SK-N-DZ (cell line): ENCODE measurements at regions not wholly inside any gene's neighbourhood (a gene's known extent, or its start where the extent isn't known, plus 50 kb on each side); places are given as distances from the start of the nearest gene placed in this dataset.
A peak's percentile ranks its signal among the peaks of the same experiment; 100 is the strongest.
"Not testable (repeated sequence)": the region's sequence is repeated elsewhere in the genome, so short reads cannot be mapped to it uniquely, and the experiment has no call there.

Experiments used
- DNase-seq: peaks from one replicate; pipeline ENCODE4 v3.0.0-alpha.2; 2015; ENCODE audit warnings: low spot score

DNA sequence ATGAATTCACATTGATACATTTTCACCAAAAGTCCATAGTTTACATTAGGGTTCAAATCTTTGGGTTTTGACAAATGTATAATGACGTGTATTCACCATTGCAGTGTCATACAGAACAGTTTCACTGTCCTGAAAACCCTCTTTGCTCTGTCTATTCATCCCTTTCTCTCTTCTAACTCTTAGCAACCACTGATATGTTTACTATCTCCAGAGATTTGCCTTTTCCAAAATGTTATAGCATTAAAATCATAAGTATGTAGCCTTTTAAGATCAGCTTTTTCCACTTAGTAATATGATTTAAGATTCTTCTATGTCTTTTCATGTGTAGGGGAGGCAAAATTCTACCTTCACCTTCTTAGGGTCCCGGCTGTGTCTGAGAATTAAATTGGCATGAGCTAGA lies 203.8 kb downstream of the TPRG1 start:
- DNase-seq: no peak

DNA sequence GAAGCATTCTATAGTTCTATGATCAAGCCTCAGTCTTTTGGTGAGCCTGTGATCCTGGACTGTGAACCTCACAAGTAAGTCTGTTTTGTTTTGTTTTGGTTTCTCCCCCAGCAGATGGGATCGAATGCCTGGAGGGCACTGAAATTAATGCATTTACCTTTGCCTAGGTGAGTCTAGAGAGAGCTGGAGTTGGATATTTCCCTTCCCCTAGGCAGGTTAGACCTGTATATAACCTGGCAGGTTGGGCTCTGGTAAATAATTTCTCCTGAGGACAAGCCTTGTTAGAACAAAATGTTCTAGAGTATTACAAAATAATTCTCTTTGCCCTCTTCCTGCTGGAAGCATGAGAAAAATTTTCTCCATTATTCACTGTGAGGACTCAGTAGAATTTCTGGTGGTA lies 211.9 kb downstream of the TPRG1 start:
- DNase-seq: no peak

DNA sequence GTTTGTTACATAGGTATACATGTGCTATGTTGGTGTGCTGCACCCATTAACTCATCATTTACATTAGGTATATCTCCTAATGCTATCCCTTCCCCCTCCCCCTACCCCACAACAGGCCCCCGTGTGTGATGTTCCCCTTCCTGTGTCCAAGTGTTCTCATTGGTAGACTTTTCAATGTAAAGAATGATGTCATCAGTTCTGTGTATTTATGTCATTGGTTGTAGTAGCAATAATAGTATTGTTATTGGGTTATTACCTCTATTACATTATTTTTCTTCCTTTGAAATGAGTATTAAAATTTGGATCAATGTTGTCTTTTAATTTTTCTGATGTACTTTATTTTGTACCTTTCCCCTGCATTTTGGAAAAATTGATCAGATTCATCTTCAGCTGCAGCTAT lies 214.1 kb downstream of the TPRG1 start:
- DNase-seq: not testable (repeated sequence)

DNA sequence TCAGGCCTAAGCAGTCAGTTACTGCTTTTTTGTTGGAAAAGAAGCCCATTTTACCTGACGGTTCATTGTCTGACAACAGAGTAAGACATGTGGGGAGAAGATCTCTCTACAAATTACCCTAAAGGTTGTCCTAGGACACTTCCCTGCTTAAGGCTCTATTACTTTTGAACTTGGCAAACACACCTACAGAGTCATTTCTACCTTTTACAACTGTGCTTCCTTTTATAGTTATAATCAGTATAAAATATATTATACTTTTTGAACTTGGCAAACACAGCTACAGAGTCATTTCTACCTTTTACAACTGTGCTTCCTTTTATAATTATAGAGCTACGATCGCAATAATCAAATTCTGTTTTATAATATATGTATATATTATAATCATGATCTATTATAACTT lies 215.0 kb downstream of the TPRG1 start:
- DNase-seq: no peak

DNA sequence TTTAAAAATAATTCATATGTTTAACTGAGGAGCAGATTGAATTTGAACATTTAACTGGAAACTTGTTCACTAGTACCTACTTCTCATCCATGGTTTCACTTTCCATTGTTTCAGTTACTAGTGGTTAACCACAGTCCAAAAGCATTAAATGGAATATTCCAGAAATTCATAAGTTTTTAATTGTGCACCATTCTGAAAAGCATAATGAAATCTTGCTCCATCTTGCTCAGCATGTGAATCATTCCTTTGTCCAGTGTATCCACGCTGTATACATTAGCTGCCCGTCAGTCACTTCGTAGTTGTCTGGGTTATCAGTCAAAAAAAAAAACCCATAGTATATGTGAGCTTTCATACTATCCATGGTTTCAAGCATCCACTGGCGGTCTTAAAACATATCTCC lies 217.6 kb downstream of the TPRG1 start:
- no peak for DNase-seq

DNA sequence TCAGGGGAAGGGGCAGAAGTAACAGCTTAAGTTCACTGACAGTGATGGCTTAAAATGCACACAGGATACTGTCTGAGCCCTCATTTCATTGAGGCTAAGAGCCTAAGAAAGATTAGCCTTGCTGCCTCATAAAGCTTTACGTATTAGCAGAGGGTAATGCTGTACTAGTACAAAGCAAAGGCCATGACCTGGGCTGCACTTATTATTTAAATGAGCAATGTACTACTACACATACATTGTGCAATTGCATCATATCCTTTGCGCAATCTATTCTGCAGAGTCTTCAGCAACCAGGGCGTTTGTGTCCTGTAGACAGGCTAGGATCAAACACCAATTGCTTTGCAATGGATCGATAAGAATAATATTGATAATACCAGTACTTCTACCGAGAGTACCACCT lies 221.8 kb downstream of the TPRG1 start:
- DNase-seq: no peak

DNA sequence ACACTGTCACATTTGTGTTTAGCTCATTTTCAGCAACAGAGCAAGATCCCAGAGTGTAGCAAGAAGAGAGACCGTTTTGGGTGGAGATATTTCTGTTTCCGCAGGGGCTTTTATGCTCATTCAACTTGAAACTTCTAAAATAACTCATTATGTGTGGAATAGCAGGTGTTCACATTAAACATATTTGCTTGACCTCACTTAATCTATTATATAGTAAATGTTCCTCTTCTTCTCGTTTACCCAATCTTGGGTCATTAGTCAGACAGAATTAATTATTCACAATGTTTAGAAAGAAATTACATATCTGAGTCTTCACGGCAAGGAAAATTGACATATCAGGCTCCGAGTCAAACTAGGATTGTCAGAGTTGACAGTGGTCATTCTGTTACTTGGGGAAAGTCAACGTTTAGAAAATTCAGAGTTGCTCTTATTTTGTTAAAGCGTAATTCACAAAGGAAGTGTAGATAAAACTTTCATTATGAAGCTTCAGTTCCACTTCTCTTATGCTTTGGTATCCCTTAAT lies 222.9 kb downstream of the TPRG1 start:
- no peak for DNase-seq

DNA sequence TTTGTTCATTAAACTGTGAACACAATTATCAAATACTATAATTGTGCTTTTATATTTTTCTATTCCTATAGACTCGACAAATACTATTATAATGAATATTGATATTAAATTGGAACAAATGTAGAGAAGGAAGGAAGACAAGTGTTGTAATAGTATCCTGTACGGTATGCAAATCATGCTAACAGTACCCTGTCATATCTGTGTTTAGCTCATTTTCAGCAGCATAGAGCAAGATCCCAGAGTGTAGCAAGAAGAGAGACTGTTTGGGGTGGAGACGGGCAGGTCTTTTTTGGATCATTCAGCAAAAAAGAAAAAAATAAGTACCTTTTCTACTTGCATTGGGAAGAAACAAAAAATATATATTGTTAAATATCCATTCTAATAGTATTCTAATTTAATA lies 224.1 kb downstream of the TPRG1 start:
- DNase-seq: no peak

DNA sequence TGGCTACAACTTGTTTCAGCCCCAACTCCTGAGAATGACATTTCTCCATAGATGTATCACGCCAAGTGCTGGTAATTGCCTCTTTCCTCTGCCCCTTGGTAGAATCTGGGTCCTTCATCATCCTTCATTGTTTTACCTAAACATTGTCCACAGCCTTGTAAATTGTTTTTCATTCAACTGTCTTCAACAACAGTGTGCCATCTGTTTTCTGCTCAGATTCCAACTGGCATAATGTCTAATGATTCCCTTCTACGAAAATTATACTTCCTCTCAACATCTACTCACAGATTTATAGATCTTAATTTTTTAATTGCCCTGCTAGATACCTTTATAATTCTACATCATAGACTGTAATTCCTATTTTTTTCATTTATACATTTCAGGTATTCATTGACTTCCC lies 226.9 kb downstream of the TPRG1 start:
- DNase-seq: no peak

DNA sequence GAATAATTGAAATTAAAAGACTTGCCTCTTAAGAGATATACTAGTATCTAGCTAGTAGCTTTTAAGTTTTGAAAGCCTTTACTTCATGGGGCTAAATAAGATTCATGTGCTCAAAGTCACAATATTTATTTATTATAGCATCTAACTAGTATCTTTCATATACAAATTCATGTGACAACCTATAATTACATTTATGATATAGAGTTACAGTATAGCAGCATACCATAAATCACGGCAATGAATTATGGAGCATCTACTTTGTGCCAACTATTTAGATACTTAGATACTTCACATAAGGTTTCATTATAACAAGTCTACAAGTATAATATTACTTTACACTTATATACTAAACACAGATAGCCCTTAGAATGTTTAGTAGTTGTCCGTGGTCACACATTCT lies 229.4 kb downstream of the TPRG1 start:
- no peak for DNase-seq

DNA sequence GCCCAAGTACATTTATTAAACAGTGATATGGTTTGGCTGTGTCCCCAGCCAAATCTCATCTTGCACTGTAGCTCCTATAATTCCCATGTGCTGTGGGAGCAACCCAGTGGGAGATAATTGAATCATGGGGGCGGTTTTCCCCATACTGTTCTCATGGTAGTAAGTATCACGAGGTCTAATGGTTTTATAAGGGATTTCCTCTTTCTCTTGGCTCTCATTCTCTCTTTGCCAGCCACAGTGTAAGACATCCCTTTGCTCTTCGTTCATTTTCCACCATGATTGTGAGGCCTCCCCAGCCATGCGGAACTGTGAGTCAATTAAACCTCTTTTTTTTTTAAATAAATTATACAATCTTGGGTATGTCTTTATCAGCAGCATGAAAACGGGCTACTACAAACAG lies 228.0 kb upstream of the TP63 start:
- DNase-seq: no peak

DNA sequence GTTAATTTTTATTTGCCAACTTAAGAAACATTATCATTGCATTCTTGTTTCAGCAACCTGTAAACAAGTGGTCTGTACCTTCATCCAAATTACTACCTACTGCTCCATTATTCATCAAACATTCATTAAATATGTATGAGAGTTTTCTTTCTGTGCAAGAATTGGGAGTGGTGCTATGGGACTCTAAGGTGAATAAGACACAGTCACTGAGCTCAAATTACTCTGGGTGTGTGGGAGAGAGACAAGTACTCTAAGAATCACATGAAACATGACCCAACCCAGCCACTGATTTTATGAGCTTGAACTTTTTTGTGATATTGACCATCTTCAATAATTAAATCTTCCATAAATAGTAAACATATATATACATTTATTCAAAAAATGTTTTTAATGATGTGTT lies 227.2 kb upstream of the TP63 start:
- no peak for DNase-seq

DNA sequence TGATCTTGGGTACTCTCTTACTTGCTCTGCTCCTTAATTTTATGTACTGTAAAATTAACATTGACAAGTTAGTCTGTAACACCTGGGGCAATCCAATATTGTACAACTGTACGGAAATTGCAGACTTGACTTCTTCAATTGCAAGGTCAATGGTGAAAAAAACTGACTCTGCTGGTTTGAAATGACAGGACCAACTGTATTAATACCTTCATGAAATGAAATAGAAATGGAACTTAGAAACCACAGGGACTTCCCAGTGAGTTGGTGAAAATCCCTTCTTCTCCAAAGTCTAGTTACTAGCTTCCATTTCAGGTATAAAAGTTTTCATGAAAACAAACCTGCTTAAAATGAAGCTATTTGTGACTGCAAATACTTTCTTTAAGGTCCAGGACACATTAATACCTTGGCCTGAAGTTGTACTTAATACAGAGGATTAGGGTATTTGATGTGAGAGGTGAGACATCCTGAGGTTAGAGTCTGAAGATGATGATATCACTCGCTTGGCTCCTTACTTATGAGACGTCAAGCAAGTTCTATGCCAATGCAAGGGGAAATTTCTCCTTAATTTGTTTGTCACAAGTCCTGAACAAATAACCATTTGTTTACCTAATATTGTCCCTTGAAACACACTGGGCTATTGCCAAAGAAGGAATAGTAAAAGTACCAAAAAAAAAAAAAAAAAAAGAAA lies 226.2 kb upstream of the TP63 start:
- DNase-seq: no peak

DNA sequence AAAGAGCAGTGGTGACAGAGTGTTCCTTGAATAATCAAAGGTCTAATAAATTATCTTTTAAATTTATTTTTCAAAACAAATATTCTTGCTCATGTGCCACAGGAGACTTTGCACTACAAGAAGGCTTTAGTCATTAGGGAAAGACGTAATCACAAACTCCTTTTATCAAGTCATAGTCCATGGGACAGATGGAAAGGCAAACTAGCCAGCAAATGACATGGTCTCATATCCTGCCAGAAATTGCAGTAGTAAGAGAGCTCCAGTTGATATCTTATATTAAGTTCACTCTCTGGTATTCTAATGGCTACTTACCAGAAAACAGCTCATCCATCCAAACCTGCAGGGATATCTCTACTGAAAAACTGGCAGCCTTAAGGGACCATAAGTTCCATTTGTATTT lies 225.0 kb upstream of the TP63 start:
- DNase-seq: no peak

DNA sequence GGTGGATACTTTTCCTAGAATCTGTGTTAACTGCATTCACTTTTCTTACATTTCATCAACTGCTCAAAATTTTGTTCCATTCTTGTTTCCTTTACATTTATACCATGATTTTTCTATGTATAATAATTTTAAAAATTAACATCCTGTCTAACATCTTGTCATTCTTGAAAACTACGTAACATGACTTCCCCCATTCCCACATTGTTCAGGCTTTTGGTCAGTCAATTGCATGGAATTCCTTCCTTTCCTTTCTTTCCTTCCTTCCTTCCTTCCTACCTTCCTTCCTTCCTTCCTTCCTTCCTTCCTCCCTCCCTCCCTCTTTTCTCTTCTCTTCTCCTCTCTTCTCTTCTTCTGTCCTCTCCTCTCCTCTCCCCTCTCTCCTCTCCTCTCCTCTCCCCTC lies 220.7 kb upstream of the TP63 start:
- no peak for DNase-seq

DNA sequence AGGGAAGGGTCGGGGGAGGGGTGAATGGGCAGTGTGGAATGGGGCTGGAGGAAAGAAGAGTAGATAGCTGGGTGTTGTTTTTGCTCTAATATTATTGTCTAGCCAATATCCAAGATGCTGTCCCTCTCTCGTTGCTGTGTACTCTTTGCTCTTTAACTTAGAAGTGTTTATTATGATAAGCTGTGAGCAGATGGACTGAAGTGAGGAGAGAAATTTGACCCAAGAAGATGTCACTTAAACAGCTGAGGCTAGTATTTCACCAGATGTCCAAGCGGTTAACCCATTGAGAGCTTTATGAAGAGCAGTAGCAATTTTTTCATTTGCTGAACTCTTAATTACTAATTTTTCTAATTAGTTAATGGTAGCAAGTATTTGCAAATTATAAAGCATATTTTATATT lies 212.2 kb upstream of the TP63 start:
- DNase-seq: peak; percentile 42

DNA sequence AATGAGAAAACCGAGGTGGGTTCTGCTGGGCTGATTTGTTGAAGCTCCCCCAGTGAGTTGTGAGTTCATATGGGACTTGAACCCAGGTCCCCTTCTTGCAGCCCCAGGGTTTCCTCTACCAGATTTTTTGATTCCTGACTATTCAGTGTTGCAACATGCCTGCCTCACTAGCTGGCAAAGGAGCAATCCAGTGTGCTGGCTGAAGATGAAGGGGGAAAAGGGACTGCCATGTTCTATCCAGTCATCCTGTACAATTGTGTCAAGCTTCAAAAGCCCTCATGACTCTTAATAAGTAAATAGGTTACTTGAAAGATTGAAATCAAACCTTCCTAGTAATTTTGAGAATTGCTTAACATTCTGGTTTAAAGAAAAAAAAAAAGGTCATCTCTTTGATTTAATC lies 211.5 kb upstream of the TP63 start:
- no peak for DNase-seq

DNA sequence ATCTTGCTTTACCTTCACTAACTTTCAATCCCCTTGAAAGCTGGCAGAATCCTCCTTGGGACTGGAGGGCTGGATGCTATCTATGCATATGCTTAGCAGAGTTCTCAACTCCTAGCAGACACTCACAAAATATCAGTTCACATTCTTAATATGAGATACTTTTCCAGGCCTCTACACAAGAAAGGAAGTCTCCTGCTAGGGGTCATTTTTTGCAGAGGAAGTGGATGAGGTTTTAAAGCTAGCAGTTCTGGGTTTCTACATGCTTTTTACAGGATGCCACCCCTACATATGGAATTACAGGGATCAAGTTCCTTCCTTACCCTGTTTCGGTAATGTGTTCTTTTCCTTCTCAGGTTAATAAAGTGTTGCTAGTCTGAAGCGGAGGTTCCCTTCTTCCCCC lies 206.3 kb upstream of the TP63 start:
- no peak for DNase-seq

DNA sequence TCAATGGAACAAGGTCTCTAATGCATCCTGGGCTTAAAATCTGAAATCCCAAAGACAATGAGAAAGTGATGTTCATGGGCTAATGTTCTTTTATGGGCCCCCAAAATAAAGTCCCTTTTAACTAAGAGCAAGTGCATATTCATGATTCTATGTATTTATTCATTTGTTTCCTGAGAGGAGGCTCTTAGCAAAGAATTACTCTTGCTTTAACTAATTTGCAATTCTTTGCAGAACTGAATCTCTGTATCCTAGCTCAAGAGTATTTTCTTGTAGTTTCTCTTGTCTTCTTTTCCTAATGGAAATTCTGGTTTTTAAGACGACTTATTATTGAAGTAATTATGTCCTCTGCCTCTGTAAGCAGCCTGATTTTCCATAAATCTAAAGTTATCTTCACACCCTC lies 202.2 kb upstream of the TP63 start:
- no peak for DNase-seq

DNA sequence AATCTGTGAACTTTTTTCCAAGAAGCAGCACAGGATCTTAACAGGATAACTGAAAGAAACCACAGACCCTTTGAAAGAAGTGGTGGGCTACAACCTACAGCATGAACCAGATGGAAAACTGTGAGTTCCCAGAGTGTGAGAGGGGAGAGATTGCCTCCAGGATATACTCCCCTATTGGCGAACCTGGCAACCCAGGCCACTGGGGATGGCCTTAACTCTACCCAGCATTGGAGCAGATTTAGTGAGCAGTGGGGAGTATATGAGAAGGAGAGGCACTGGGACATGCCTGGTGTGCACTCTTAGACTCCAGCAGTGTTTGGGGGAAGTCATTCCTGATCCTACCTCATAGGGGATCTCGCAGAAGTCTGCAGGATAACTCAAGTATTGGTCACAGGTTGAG lies 201.0 kb upstream of the TP63 start:
- no peak for DNase-seq

DNA sequence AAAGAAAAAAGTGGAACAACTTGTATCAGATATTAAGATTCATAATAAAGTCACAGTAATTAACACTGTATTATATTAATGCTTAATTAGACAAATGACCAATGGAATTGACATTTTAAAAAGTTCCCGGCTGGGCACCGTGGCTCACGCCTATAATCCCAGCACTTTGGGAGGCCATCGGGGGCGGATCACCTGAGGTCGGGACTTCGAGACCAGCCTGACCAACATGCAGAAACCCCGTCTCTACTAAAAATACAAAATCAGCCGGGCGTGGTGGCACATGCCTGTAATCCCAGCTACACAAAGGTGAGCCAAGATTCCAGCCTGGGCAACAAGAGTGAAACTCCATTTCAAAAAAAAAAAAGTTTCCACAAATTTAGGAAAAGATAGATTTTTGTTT lies 188.9 kb upstream of the TP63 start:
- DNase-seq: not testable (repeated sequence)

DNA sequence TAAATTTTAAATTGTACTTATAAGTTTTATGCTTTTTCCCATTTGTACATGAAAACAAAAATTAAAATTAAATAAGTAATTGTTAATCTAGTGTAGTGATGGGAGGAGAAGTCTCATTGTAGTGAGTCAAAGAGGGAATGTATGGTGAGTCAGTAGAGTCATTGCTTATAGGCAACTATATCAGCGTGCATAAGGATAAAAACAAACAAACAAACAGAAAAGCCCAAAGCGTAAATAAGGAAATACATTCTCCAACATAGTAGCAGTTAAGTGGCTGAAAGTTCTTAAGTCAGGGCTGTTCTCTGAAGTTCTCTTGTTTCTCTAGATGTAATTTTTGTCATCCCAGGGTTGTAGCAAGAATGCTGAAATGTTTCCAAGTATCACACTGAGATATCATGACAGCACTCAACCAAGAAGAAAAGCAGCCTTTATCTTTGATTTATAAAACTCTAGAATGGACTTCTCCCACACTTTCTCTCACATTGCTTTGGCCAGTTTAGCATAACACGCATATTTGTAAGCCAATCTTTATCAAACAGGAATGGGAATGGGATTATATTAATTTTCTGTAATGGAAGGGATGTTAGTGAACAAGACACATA lies 184.1 kb upstream of the TP63 start:
- DNase-seq: no peak

DNA sequence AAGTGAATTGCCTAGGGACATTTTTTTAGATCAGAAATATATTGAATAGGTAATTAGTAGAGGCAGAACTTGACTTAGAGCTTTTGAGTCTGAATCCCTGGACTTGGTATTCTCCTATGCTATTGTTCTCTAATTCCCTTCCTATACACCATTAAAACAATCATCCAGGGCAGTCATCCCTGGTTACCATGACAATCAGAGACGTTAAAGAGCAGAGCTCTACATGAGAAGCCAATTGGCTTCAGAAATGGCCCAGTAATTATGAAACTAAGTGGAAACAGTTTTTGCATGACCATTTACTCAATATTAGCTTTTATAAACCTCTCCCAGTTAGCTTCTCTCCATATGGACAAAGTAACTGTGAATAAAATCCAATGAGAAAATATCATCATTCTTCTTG lies 182.1 kb upstream of the TP63 start:
- DNase-seq: no peak

DNA sequence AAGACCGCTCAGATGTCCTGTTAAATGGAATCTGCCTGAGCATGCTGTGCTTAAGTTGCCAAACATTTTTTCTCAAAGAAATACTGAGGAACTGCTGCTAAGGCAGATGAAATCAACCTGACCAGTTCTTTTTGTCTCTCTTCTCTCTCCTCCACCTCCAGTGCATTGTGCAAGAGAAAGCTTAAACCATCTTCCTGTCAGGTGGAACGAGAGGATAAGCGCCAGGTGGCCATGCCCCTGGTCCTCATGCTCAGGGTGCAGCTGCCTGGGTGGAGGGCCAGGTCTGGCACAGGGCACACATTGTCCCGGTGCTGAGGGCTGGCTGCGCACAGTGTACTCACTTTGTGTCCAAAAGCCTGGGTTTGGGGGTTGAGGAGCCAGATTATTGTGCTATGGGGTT lies 176.2 kb upstream of the TP63 start:
- DNase-seq: no peak
